GM11168 (cell line): ENCODE measurements at regions not wholly inside any gene's neighbourhood (a gene's known extent, or its start where the extent isn't known, plus 50 kb on each side); places are given as distances from the start of the nearest gene placed in this dataset.

ENCODE experiments used
- in situ Hi-C: fragments of 300-500 bp; cut with MboI; formaldehyde crosslinking; loops from one replicate; pipeline ENCODE4 v1.12.0; 2022; ENCODE audit warnings: low sequenced_read_pairs; ENCODE audit not compliant: unreplicated experiment

GRCh38 chr5:68405784-68406743 is 190.5 kb downstream of the PIK3R1 start:
- in situ Hi-C loops, result no loop called here

GRCh38 chr5:68406767-68407241 is 191.2 kb downstream of the PIK3R1 start:
- in situ Hi-C loops, result no loop called here

GRCh38 chr5:68407311-68408239 is 192.0 kb downstream of the PIK3R1 start:
- in situ Hi-C loops, result no loop called here

- in situ Hi-C loops, result no loop called here
These were observed 192.9 kb downstream of the PIK3R1 start for GRCh38 chr5:68408345-68408871.

GRCh38 chr5:68409259-68409658 is 193.7 kb downstream of the PIK3R1 start:
- in situ Hi-C loops, result no loop called here

GRCh38 chr5:68411161-68411560 is 195.6 kb downstream of the PIK3R1 start:
- in situ Hi-C loops, result no loop called here

- in situ Hi-C loops, result no loop called here
These were observed 199.9 kb downstream of the PIK3R1 start for GRCh38 chr5:68415177-68416085.

GRCh38 chr5:68416714-68417113 is 201.2 kb downstream of the PIK3R1 start:
- in situ Hi-C loops, result no loop called here

- in situ Hi-C loops, result no loop called here
These were observed 202.6 kb downstream of the PIK3R1 start for GRCh38 chr5:68418201-68418600.

GRCh38 chr5:68418680-68419079 is 203.1 kb downstream of the PIK3R1 start:
- in situ Hi-C loops, result no loop called here

- in situ Hi-C loops, result no loop called here
These were observed 203.6 kb downstream of the PIK3R1 start for GRCh38 chr5:68419081-68419636.

- in situ Hi-C loops, result no loop called here
These were observed 204.3 kb downstream of the PIK3R1 start for GRCh38 chr5:68419637-68420452.

- in situ Hi-C loops, result no loop called here
These were observed 205.2 kb downstream of the PIK3R1 start for GRCh38 chr5:68420476-68421344.

- in situ Hi-C loops, result no loop called here
These were observed 206.1 kb downstream of the PIK3R1 start for GRCh38 chr5:68421485-68422220.

- in situ Hi-C loops, result no loop called here
These were observed 207.7 kb downstream of the PIK3R1 start for GRCh38 chr5:68423154-68423811.

GRCh38 chr5:68424799-68425537 is 209.4 kb downstream of the PIK3R1 start:
- in situ Hi-C loops, result no loop called here
